HL-60 (cell line): ENCODE measurements at regions not wholly inside any gene's neighbourhood (a gene's known extent, or its start where the extent isn't known, plus 50 kb on each side); places are given as distances from the start of the nearest gene placed in this dataset.

ENCODE experiments used
- DNase-seq, 2 experiments: peaks; one replicate each; pipeline ENCODE4 v3.0.0-alpha.2; 2010 to 2020; ENCODE audit warnings: low read depth in 1 of 2, low spot score in 1 of 2
- H3K27ac ChIP-seq: fragments of 250-450 bp; sonication (Bioruptor Pico); replicated peaks from 2 replicates; pipeline ENCODE4 v1.5.1; 2020; ENCODE audit warnings: mild to moderate bottlenecking, moderate library complexity
- H3K27me3 ChIP-seq: fragments of 250-450 bp; sonication (Bioruptor Pico); 2 replicates; pipeline ENCODE4 v1.5.1; 2021; ENCODE audit warnings: mild to moderate bottlenecking, moderate library complexity; ENCODE audit not compliant: insufficient read depth, poor library complexity, severe bottlenecking
- H3K4me3 ChIP-seq: replicated peaks from 2 replicates; pipeline ENCODE4 v1.5.1; 2011; ENCODE audit warnings: mild to moderate bottlenecking, control low read depth, low read length; ENCODE audit not compliant: insufficient read depth
- CTCF ChIP-seq: IDR thresholded peaks from one replicate; pipeline ENCODE4 v1.5.1; 2011; ENCODE audit warnings: low read length, control low read depth, inconsistent platforms; ENCODE audit not compliant: insufficient read depth
- GABPA ChIP-seq: IDR thresholded peaks from 2 replicates; pipeline ENCODE4 v1.6.1; 2012; ENCODE audit warnings: low read depth
- POLR2AphosphoS5 ChIP-seq: IDR thresholded peaks from 2 replicates; pipeline ENCODE4 v1.6.1; 2012; ENCODE audit warnings: low read depth
- REST ChIP-seq: IDR thresholded peaks from 2 replicates; pipeline ENCODE4 v1.6.1; 2012; ENCODE audit warnings: low read depth; ENCODE audit not compliant: insufficient replicate concordance
- SPI1 ChIP-seq: IDR thresholded peaks from 2 replicates; pipeline ENCODE4 v1.6.1; 2012; ENCODE audit warnings: low read depth, mild to moderate bottlenecking, borderline replicate concordance

GRCh38 chr18:39685303-39685902 lies 2119.8 kb upstream of the CELF4 start:
- TF ChIP-seq GABPA = no peak
- no peak for TF ChIP-seq CTCF
- TF ChIP-seq SPI1 = no peak
- H3K4me3 ChIP-seq = no peak overlapping the region
- no peak overlapping the region for H3K27ac ChIP-seq
- H3K27me3 ChIP-seq = no peaks in the 10 kb centered on the region
- DNase-seq = no peak

GRCh38 chr18:39681061-39681460 lies 2115.5 kb upstream of the CELF4 start:
- H3K4me3 ChIP-seq = no peak overlapping the region
- H3K27me3 ChIP-seq = no peaks in the 10 kb centered on the region
- no peak overlapping the region for H3K27ac ChIP-seq
- no peak for TF ChIP-seq POLR2AphosphoS5
- no peak for DNase-seq

- Histone ChIP-seq H3K27ac (no peak overlapping the region), H3K27me3 (no peaks in the 10 kb centered on the region), H3K4me3 (no peak overlapping the region)
- DNase-seq = peak in 1 of 2 experiments; percentile 23
- TF ChIP-seq SPI1 (peak; percentile 64), GABPA (no peak)
These were observed 2110.3 kb upstream of the CELF4 start for GRCh38 chr18:39675906-39676305.

GRCh38 chr18:39675368-39675767 lies 2109.8 kb upstream of the CELF4 start:
- no peaks in the 10 kb centered on the region for H3K27me3 ChIP-seq
- H3K27ac ChIP-seq = no peak overlapping the region
- TF ChIP-seq CTCF = no peak
- TF ChIP-seq GABPA = no peak
- TF ChIP-seq POLR2AphosphoS5 = no peak
- H3K4me3 ChIP-seq = no peak overlapping the region
- DNase-seq = no peak

GRCh38 chr18:39672171-39672570 lies 2106.6 kb upstream of the CELF4 start:
- no peak for DNase-seq
- TF ChIP-seq POLR2AphosphoS5 (no peak), CTCF (no peak), REST (no peak), SPI1 (no peak), GABPA (no peak)
- no peak overlapping the region for H3K27ac ChIP-seq
- H3K27me3 ChIP-seq = no peaks in the 10 kb centered on the region
- H3K4me3 ChIP-seq = no peak overlapping the region

GRCh38 chr18:39667905-39668304 lies 2102.3 kb upstream of the CELF4 start:
- DNase-seq = no peak
- TF ChIP-seq REST (no peak), POLR2AphosphoS5 (no peak), CTCF (no peak), SPI1 (no peak)

More at GRCh38 chr18:39667905-39668304, 2102.3 kb upstream of the CELF4 start:
- H3K27me3 ChIP-seq = no peaks in the 10 kb centered on the region
- no peak overlapping the region for H3K4me3 ChIP-seq
- H3K27ac ChIP-seq = no peak overlapping the region
